DOHH2 (cell line): ENCODE measurements at regions not wholly inside any gene's neighbourhood (a gene's known extent, or its start where the extent isn't known, plus 50 kb on each side); places are given as distances from the start of the nearest gene placed in this dataset.

Source experiments
- EZH2phosphoT487 ChIP-seq: fragments of 200-600 bp; sonication (generic); IDR thresholded peaks from 2 replicates; pipeline ENCODE4 v1.6.1; 2017; ENCODE audit warnings: borderline replicate concordance, mild to moderate bottlenecking, antibody characterized with exemption, low read length, moderate library complexity, mixed read lengths
- TF ChIP-seq, protein P1 (sequence below): fragments of 200-600 bp; sonication (generic); IDR thresholded peaks from one replicate; pipeline ENCODE4 v1.5.1; 2014; ENCODE audit warnings: antibody characterized with exemption, mild to moderate bottlenecking, low read depth, low read length; ENCODE audit not compliant: poor library complexity, severe bottlenecking

DNA sequence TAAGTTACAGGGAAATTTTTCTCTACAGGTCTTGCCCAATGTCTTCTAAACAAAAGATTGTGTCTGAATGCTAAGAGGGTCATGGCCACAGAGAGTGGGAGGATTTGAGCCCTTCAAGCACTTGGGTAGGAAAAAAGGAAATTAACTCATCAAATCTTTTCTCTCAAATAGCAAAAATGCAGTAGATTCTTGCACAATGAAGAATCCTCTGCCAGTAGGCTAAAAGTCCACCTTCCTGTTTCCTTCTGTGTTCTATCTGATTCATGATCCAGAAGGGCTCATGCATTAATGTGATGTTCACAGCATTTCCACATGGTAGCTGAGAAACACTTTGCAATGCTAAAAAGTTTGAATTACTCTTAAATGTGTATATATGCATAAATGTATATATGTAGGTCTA lies 177.1 kb downstream of the CD47 start:
- TF ChIP-seq, protein P1, sequence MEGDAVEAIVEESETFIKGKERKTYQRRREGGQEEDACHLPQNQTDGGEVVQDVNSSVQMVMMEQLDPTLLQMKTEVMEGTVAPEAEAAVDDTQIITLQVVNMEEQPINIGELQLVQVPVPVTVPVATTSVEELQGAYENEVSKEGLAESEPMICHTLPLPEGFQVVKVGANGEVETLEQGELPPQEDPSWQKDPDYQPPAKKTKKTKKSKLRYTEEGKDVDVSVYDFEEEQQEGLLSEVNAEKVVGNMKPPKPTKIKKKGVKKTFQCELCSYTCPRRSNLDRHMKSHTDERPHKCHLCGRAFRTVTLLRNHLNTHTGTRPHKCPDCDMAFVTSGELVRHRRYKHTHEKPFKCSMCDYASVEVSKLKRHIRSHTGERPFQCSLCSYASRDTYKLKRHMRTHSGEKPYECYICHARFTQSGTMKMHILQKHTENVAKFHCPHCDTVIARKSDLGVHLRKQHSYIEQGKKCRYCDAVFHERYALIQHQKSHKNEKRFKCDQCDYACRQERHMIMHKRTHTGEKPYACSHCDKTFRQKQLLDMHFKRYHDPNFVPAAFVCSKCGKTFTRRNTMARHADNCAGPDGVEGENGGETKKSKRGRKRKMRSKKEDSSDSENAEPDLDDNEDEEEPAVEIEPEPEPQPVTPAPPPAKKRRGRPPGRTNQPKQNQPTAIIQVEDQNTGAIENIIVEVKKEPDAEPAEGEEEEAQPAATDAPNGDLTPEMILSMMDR: no peak
- no peak for TF ChIP-seq EZH2phosphoT487
